GM12864 (cell line): ENCODE measurements at regions not wholly inside any gene's neighbourhood (a gene's known extent, or its start where the extent isn't known, plus 50 kb on each side); places are given as distances from the start of the nearest gene placed in this dataset.

Source experiments
- DNase-seq: peaks from one replicate; pipeline ENCODE4 v3.0.0-alpha.2; 2011; ENCODE audit warnings: low read depth
- H3K4me3 ChIP-seq: 2 replicates; pipeline ENCODE4 v1.5.1; 2011; ENCODE audit warnings: mild to moderate bottlenecking, low read depth, low read length, control low read depth
- TF ChIP-seq, protein P1 (sequence below): IDR thresholded peaks from 2 replicates; pipeline ENCODE4 v1.5.1; 2011; ENCODE audit warnings: low read depth, mild to moderate bottlenecking, moderate library complexity, low read length, control low read depth, inconsistent platforms; ENCODE audit errors: missing control alignments

DNA sequence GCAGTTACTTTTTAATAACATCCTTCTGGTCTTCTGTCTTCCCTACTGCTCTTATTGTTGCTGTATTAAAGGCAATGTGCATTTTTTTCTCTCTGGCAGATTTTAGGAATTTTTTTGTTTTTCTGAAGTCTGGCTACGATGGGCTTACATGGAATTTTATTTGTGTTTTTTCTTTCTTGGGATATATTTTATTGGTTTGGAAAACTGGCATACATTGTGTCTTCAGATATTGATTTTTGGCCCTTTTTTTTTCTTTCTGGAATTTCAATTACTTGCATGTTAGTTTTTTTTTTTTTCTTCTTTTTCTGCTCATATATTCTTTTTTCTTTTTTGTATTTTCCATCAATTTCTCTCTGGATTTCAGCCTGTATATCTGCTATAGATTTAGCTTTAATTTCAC, 442.1 kb upstream of the TRIB2 start:
- TF ChIP-seq, protein P1, sequence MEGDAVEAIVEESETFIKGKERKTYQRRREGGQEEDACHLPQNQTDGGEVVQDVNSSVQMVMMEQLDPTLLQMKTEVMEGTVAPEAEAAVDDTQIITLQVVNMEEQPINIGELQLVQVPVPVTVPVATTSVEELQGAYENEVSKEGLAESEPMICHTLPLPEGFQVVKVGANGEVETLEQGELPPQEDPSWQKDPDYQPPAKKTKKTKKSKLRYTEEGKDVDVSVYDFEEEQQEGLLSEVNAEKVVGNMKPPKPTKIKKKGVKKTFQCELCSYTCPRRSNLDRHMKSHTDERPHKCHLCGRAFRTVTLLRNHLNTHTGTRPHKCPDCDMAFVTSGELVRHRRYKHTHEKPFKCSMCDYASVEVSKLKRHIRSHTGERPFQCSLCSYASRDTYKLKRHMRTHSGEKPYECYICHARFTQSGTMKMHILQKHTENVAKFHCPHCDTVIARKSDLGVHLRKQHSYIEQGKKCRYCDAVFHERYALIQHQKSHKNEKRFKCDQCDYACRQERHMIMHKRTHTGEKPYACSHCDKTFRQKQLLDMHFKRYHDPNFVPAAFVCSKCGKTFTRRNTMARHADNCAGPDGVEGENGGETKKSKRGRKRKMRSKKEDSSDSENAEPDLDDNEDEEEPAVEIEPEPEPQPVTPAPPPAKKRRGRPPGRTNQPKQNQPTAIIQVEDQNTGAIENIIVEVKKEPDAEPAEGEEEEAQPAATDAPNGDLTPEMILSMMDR = no peak
- H3K4me3 ChIP-seq = no peak overlapping the region

DNA sequence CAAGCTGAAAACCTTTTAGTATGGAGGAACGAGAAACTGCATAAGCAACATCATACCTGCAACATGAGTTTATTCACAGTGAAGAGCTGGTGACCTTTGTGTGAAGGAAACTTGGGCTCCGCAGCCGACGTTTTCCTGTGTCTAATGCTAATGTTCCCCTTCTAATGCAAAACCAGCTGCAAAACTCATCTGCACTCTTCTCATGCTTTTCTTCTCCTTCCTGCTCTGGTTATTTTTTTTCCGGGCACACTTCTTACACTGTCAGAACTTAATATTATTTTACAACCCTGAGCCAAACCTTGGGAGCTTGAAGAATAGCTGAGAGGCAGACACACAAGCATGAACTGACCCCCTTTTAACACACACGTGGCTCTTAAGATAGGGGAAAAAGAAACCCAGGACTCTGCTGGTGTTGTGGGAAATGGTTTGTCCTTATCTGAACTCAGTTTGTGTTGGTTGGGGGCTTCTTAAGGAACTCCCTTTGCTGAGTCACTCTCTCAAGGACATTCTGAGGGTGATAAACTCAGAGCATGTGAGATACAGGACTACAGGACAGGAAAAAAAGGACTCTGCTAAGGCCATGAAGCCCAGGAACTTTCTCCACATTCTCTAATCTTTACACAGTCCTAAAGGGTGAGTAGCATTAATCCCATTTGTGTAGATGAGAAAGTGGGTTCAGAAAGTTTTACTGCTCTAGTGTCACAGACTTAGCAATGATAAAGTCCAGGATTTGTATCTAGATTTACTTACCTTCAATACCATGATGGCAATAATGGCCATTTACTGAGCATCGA, 439.3 kb upstream of the TRIB2 start:
- TF ChIP-seq, protein P1 = no peak
- DNase-seq = no peak
- no peak overlapping the region for H3K4me3 ChIP-seq

More for the DNA sequence above, 442.1 kb upstream of the TRIB2 start:
- DNase-seq = no peak

DNA sequence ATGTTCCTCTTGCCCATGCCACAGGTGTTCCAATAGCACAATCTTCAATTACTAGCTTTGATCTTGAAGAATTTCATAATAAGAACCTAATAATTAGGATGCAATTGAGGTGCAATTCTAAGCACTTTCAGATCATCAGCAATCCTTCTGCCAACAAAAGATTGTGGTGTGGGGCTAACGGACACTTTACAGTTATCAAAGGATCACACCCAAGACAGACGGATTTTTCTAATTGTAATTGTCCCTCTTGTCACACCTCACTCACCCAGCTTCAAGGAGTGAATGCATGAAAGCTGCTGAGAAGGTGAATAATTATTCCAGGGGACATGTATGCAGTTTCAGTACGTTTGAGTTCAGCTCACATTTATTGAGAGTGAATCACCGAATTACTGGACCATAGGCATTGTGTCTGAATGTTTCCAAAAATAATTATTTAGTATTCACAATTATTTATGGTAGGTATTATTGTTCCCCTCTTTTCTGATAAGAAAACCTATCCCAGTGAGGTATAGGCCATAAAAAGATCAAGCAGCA, 438.5 kb upstream of the TRIB2 start:
- DNase-seq = no peak
- H3K4me3 ChIP-seq = no peak overlapping the region
- TF ChIP-seq, protein P1 = no peak

DNA sequence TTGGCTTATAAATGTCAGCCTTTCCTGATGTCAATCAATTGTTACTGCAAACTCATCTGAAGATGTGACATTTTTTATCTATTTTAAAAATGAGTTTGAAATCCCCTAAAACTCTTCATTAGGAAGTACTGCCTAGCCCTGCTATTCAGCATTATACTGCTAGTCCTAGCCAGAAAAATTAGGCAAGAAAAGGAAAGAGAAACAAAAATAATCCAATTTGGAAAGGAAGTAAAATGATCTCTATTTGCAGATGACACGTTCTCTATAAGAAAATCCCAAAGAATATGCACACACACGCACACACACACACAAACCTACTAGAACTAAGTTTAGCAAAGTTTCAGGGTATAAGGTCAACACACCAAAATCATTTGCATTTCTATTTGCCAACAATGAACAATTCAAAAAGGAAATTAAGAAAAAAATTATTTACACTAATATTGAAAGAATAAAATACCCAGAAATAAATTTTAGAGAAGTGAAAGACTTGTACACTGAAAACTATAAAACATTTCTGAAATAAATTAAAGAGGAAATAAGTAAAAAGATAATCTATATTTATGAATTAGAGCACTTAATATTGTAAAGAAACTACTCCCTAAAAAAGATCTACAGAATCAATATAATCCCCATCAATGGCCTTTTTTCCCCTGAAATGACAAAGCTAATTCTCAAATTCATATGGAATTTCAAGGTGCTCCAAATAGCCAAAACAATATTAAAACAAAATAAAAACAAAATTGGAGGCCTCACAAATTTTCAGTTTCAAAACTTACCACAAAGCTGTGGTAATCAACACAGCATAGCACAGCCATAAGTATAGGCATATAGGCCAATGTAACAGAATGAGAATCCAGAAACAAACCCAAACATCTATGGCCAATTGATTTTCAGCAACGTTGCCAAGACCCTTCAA, 433.7 kb upstream of the TRIB2 start:
- TF ChIP-seq, protein P1 = no peak
- H3K4me3 ChIP-seq = no peak overlapping the region
- DNase-seq = no peak

DNA sequence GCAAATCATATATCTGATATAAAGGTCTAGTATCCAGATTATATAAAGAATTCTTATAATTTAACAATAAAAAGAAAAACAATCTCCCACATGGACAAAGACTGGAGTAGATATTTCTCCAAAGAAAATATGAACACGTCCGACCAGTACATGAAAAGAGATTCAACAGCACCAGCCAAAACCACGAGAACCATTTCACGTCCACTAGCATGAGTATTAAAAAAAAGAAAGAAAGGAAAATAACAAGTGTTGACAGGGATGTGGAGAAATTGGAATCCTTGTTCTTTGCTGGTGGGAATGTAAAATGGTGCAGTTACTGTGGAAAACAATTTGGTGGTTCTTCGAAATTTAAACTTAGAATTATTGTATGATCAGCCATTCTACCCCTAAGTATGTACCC, 432.7 kb upstream of the TRIB2 start:
- DNase-seq = no peak
- H3K4me3 ChIP-seq = no peak overlapping the region
- TF ChIP-seq, protein P1 = no peak

DNA sequence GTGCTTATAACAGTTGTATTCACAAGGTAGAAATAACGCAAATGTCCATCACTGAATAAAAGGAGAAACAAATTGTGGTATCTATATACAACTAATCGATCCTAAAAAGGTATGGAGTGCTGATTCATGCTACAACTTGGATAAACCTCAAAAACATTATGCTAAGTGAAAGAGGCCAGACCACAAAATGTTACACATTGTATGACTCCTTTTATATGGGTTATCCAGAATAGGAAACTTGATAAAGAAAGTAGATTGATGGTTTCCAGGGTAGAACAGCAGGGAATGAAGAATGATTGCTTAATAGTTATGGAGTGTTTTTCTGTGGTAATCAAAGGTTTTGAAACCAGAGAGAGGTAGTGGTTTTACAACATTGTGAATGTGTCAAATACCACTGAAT, 432.2 kb upstream of the TRIB2 start:
- no peak overlapping the region for H3K4me3 ChIP-seq
- no peak for DNase-seq
- TF ChIP-seq, protein P1 = no peak
